ENCODE measurements at regions not wholly inside any gene's neighbourhood (a gene's known extent, or its start where the extent isn't known, plus 50 kb on each side); places are given as distances from the start of the nearest gene placed in this dataset.

DNA sequence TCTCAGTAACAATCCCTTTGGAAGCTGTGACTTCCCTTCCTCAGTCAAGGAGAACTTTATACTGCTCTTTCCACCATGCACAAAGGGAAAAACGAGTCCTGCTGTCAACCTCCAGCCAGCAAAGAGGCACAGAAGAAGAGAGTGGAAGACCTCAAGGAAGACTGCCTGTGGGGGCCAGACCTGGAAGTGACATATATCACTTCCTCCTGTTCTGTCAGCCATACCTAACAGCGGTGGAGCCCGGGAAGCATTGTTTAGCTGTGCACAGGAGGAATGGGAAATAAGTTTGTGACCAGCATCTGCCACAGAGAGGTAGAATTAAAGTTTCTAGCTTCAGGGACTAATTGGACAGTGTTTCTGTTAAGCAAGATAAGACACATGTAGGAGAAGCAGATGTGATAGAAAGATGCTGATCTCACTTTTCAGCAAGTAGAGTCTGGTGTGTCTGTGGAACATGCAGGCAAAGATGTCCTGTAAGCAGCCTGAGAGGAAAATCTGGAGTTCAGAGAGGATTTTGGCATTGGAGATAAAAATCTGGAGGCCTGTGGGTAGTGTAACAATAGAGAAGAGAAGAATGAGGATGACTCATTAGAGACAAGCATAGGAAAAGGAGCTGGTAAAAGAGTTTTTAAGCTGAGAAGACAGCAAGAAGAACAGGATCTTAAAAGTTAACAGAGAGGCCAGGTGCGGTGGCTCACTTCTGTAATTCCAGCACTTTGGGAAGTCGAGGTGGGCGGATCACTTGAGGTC is 141.6 kb upstream of the CPSF6 start:
- DNase-seq, result no peak

DNA sequence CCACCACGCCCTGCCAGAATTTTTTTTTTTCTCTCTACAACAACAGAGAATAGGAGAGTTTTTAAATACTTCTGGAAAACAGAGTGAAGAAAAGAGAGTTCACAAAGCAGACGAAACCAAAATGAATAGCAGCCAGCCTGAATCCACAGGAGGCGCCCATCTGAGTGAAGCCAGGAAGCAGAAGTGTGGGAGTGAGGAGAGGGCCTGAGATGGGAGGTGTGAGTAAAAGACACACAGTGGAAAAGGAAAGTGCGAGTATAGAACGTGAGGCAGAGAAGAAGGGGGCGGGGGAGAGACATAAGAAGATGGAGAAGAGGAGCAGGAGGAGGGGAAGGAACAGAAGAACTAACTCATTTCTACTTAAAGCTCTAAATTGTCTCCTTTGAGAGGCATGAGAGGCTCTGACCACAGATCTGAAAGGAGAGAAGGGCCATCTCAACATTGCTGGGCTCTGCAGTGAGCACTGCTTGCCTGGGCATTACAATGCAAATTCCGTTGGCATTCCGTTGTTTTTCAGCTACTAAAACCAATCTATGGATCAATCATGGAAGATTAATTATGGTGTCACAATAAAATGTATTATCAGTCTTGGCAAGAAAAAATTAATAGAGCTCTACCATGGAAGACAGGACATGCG is 140.1 kb upstream of the CPSF6 start:
- DNase-seq, result no peak

DNA sequence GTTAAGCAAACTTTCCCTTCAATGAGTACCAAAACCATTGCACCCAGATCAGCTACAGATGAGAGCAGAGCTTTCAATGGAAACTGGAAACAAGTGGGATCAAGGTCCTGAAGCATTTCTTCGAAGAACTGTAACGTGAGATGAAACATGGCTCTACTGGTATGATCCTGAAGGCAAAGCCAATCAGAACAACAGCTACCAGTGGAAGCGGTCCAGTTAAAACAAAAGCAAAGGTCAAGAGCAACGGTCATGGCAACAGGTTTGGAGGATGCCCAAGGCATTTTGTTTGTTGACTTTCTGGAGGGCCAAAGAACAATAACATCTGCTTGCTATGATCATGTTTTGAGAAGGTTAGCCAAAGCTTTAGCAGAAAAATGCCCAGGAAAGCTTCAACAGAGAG is 137.9 kb upstream of the CPSF6 start:
- DNase-seq, result peak; percentile 30

DNA sequence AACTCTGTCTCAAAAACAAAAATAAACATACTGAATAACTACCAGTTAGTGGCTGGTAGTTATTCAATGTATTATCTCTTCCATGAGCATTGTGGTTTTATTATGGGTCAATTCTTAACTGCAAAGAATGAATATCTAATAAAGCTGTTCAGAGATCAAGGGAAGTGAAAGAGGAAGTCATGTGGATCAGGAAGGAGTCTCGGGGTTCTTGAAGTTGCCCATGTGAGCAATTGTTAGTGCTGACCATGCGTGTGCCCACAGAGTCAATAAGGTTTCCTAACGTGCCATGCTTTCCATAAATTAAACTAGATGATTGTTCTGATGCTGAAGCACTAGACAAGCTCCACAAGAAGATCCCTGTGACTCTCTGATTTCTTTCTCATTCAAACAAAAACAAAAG is 136.5 kb upstream of the CPSF6 start:
- DNase-seq, result no peak

DNA sequence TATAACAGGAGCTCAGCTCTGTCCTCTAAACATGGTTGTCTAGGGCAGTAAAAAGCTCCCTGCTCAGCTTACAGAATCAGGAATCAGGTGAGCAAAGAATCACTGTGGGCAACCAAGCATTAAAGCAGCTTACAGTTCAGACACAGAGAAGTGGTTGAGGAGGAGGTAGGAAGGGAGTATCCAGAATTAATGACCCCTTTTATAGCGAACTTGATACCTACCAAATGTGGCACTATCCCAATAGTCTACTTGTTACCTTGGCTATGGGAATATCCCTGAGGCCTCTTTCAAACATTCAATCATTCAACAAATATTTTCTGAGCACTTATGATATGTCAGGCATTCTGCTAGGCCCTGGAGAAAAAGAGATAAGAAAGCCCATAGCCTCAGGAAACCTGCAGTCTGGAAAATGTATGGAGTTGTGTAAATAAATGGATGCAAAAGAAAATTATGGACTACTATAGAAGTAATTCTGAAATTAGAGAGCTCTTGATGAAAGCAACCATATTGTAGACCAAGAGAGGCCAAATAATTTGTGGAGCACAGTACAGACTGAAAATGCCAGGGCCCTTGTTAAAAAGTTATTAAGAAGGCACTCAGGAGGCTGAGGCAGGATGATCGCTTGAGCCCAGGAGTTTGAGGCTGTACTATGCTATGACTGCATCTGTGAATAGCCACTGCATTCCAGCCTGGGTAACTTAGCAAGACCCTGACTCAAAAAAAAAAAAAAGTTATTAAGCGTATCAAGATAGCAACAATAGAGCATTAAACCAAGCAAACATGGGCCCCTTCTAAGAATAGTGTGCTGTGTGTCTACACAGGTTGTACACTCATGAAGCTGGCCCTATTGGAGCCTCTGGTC is 134.0 kb upstream of the CPSF6 start:
- DNase-seq, result no peak

DNA sequence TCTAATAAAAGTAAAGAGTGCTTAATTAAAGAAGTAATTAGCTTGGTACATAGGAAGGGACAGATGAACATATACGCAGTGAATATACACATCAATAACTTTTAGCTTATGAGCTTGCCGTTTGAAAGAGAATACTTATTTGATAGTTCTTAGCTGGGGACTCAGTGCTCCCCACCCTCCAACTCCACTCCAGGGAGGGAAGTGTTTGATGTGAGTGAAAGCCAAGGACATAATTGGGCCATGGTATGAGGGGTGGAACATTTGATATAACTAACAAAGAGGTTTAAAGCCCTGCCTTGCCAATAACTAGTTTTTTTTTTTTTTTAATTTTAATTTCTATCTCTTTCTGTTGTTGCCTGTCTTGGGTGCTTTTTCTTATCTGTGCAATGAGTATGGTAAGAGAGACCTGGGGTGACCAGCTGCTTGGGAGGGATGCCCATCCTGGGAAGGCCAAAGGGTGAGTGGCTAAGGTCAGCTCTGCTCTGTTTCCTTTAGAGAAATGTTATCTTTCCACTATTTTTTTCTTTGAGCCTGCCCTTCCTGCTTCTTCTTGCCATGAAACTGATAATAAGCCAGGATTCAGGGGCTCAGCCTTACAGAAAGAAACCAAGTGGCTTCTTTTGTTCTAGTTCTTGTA is 132.8 kb upstream of the CPSF6 start:
- DNase-seq, result no peak

DNA sequence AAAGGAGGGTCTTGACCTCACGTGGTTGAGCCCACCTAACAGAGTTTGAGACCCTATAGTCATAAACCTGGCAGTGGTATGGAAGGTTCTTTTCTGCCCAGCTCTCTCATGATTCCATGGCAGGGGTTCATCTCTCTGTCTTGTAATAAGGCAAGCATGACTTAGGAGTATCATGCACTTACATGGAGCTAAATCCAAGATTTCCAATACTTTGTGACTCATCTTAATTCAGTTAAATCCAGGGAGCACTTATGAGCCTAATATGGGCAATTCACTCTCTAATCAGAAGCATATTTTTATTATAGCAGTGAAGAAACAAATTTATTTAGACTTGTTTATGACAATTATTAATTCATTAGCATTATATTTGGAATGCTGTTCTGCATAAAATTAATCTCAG is 131.8 kb upstream of the CPSF6 start:
- no peak for DNase-seq

DNA sequence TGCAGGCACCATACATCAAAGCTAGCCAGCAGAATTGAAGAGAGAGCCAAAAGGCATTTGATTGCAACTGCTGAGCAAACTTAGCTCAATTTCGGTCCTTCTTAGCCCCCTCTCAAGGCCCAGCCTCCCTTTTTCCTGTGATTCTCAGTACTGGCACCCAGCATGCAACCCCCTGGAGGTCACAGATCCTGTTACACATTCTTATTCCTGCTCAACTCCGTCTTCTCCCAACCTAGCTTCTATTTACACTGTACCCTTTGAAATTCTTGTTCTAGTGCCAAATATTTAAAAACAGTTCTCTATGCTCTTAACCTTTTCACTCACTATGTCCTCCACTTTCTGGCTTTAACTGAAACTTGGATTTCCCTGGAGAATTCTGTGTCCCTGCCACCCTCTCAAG is 131.3 kb upstream of the CPSF6 start:
- DNase-seq, result no peak

DNA sequence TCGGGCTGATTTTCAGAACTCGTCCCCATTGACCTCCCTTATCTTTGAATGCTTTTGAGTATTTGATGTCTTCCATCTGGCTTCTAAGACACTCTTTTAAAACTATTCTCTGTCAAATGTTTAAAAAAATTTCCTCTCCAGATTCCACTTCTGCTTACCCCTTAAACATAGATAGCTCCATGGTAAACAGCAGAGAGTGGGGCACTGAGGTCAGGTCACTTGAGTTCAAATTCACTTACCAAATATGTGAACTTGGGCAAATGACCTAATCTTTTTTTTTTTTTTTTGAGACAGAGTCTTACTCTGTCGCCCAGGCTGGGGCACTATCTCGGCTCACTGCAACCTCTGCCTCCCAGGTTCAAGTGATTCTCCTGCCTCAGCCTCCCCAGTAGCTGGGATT is 126.8 kb upstream of the CPSF6 start:
- DNase-seq, result no peak

DNA sequence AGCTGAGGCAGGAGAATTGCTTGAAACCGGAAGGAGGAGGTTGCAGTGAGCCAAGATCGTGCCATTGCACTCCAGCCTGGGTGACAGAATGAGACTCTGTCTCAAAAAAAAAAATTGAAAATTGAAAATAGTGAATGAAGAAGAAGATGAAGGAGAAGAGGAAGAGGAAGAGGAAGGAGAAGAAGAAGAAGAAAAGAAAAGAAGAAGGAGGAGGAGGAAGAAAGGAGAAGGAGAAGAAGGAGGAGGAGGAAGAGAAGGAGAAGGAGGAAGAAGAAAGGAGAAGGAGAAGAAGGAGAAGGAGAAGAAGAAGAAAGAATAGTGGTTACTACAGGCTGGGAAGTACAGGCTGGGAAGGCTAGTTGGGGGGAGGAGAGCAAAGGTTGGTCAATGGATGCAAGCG is 124.3 kb upstream of the CPSF6 start:
- DNase-seq, result no peak

DNA sequence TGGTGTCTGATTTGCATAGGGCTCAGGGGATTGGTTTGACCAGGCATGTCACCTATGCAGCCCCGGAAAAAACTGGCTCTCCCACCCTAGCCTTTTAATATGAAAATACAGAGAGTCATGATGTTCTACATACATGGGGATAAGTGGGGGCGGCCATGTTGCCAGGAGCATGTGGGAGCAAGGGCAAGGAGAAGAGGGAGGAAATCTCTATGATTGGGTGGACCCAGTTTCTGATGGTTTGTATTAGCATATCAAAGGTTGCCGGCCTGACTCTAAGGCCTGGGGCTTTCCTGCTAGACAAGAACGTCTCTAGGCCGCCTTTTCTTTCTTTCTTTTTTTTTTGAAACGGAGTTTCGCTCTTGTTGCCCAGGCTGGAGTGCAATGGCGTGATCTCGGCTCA is 123.4 kb upstream of the CPSF6 start:
- DNase-seq, result no peak

DNA sequence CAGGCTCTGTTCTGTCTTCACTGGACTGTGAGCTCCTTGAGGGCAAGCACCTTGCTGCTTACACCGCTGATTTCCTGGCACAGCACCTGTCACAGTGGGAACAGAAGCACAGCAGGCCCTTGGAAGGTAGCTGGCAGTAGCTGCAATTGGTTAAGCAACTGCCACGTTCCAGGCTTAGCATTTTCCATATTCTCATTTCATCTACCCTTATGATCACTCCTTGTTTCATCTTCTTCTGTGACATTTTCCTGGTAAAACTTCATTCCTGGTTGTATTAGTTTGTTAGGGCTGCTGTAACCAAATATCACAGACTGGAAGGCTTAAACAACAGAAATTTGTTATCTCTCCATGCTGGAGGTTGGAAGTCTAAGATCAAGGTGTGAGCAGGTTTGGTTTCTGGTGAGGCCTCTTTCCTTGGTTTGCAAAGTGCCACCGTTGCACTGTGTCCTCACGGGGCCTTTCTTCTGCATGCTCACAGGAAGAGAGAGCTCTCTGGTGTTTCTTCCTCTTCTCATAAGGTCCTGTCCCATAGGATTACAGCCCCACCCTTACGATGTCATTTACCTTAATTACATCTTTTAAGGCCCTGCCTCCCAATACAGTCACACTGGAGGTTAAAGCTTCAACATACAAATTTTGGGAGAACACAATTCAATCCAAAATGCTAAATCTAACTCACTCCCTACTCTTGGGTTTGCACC is 121.7 kb upstream of the CPSF6 start:
- DNase-seq, result no peak

DNA sequence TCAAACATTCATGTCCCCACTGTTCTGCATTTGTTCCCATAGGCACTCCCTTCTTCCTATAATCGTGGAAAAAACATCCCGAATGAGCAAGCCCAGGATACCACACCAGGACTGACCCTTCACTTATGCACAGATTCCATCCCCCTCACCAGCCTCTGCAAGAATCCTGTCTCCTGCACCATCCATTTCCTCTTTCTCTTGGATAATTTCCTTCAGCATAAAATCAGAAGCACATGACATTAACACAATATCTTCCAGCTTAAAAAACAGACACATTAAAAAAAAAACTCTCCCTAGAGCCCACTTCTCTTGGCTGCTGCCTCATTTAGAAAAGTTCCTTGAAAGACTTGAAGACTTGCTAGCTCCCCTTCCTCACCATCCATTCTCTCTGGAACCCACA is 120.9 kb upstream of the CPSF6 start:
- DNase-seq, result no peak

DNA sequence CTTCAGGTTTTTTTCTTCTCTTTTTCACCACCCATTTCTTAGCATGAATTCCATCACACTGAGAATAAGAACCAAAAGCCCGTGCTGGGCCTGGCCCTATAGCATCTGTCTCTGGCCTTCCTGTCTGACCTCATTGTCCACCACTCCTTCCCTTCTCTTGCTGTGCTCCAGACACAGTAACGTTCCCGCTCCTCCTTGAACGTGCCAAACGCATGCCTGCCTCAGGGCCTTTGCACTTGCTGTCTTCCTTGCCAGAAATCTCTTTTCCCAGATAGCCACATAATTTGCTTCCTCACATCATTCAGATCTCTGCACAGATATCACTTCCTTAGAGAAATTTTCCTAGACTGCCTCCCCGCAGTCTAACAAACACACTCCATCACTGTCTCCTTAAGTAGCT is 119.6 kb upstream of the CPSF6 start:
- no peak for DNase-seq

DNA sequence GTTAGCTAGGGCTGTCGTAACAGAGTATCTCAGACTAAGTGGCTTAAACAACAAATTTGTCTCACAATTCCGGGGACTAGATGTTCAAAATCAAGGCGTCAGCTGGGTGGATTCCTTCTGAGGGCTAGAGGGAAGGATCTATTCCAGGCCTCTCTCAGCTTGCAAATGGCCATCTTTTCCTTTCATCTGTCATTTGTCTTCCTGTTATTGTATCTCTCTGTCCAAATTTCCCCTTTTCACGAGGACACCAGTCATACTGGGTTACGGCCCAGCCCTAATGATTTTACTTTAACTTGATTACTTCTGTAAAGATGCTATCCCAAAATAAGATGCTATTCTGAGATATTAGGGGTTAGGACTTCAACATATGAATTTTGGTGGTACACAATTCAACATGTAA is 119.0 kb upstream of the CPSF6 start:
- no peak for DNase-seq

DNA sequence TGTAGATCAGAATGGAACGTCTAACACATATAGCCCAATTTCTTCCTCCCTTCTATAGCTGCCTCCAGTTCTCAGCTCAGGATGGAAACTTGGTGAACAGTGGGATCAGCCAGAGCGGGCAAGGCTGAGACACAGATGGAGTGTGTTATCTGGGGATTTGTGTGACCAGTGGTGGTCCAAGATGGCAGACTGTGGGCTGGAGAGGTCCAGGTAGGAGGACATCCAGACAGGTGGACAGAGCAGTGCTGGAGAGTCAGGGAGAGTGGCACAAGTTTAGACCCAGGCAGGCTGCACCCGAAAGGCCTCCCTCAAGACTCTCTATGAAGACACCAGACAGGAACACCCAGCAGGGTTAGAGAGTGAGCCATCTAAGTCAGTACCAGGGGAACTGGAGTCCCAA is 116.1 kb upstream of the CPSF6 start:
- no peak for DNase-seq

DNA sequence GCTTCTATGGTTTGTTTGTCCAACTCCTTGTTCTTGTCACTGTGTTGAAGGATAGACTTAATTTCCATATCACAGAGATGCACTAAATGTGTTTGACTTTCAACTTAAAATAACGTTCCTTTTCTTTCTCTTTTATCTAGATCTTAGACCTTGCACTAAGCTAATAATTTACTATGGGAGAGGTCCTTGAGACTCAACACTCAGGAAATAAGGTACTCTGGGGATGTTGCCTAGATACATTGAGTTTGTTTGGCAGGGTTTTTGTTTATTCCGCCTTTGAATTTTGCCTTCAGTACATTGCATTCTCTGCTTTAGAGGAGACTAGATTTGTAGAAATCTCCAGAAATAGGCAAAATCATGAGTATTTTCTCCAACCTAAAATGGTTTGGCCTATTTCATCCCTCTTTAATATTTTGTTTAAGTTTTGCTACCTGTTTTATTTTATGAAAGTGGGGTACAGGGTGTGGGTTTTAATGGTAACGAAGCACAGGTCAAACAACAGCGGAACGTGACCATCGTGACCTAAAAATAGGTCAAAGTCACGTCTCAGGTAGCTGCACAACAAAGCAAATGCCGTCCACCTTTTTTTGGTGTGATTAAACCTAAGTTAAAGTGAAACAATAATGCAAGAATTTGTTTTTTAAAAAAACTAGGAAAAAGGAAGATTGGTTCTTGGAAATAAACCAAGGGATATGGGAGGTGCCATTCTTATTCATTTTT is 115.3 kb upstream of the CPSF6 start:
- DNase-seq, result no peak

DNA sequence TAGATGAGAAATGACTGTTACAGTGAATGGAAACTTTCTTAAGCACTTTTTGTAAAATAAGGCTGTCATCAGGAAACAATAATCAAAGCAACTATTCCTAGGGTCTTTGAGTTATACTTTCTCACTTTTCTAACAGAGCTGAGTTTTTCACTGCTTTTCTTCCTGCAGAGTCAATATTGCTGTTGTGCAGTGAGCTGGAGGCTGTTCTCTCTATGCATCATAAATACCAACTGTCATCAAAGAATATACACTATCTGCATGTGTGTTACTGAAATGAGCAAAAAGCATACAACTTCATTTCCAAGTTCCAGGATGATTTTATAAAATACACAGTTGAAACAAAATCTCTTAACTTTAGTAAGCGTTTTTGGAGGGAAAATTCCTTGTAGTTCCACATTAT is 110.4 kb upstream of the CPSF6 start:
- DNase-seq, result no peak

DNA sequence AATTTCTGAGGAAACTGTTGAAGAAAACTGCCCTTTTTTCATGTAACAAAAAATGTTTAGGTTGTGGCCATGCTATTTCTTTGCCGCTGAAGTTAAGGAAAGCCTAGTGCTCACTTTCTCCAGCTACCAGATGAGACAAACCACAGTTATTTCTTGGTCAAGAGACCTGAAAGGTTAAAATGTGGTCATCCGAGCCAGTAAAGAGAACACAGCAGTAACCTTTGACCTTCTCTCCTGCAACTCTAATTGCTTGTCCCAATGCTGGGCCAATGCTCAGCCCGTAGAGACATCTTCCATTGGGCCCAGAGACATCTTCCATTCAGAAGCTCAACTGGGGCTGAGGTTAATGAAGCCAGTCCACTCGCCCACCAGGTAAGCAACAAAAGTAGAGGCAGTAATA is 109.8 kb upstream of the CPSF6 start:
- DNase-seq, result no peak

DNA sequence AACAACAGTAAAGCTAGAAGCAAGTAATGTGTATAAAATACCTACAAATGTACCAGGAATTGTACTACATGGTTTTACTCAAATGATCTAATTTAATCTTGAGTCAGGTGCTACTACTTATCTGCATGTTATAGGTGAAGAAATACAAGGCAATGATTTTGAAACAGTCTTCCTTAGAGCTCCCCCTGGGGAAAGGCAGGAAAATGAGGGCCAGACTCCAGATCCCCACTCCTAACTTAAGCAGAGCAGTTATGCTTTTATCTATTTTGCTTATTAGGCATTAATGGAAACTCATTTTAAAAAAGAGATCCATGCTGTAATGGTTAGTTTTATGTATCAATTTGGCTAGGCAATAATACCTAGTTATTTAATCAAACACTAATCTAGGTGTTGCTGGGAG is 109.3 kb upstream of the CPSF6 start:
- no peak for DNase-seq

DNA sequence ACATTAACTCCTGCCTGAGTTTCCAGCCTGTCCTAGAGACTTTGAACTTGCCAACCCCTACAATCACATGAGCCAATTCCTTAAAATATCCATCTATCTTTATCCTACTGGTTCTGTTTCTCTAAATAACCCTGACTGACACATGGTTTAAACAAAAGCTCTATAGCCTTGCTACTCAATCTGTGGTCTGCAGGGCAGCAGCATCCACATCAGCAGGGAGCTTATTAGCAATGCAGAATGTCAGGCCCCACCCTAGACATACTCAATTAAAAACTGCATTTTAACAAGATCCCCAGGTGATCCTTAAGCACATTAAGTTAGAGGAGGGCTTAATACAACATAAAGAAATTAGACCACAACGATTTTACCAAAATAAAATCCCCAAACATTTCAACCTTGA is 108.3 kb upstream of the CPSF6 start:
- no peak for DNase-seq

DNA sequence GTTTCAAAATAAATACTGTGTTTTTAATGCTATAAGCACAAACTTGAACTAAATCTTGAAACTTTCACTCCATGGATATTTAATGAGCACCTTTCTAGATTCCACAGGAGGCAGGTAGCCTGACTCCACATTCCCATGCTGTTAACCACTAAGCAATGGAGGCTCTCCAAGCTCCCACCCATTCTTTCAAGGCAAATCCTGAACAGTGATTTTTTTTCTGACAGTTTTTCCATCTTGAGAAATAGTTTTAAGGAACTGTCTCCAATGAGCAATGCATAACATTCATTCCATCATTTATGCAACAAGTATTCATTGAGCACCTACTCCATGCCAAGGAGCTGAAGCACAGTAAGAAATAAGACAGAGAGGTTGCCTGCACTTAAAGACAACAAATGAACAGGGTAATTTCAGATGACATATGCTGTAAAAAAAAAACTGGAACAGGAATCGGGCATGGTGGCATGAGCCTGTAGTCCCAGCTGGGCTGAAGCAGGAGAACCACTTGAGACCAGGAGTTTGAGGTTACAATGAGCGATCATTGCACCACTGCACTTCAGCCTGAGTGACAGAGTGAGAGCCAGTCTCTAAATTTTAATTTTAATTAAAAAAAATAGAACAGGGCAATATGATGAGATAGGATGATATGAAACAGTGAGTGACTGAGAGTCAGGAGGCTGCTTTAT is 102.3 kb upstream of the CPSF6 start:
- no peak for DNase-seq
